ENCODE measurements at regions not wholly inside any gene's neighbourhood (a gene's known extent, or its start where the extent isn't known, plus 50 kb on each side); places are given as distances from the start of the nearest gene placed in this dataset.

GRCh38 chr11:88427719-88428118, 90.2 kb upstream of the CTSC start:
- no peaks in the 10 kb centered on the region for H3K36me3 Mint-ChIP-seq
- H3K9ac ChIP-seq: no peak overlapping the region
- H3K27ac Mint-ChIP-seq: no peak overlapping the region
- no peaks in the 10 kb centered on the region for H3F3A ChIP-seq (ENCODE audit: low read depth)
- no peaks in the 10 kb centered on the region for H4K20me1 ChIP-seq (ENCODE audit: low read depth)
- H3K4me3 Mint-ChIP-seq: no peak overlapping the region
- H3K4me3 ChIP-seq: no peak overlapping the region
- H2AFZ ChIP-seq (replicated peaks): no peak overlapping the region
- DNase-seq (ENCODE audit: low spot score): no peak
- H3K27me3 Mint-ChIP-seq (ENCODE audit: insufficient read depth, low read depth): peaks cover 2% of the 10 kb centered on the region
- peaks cover 5% of the 10 kb centered on the region for H3K4me1 ChIP-seq
- no peaks in the 10 kb centered on the region for H3K9me3 ChIP-seq (ENCODE audit: low read depth)
- no peak overlapping the region for H3K27ac ChIP-seq
- no peaks in the 10 kb centered on the region for H3K36me3 ChIP-seq
- TF ChIP-seq EZH2 (IDR thresholded peaks at IDR 0.05): no peak
- TF ChIP-seq CTCF (IDR thresholded peaks at IDR 0.05): no peak
- TF ChIP-seq EZH2phosphoT487 (IDR thresholded peaks at IDR 0.05): no peak
- H3K4me1 Mint-ChIP-seq: no peaks in the 10 kb centered on the region
- H3K4me2 ChIP-seq: no peak overlapping the region
- H3K79me2 ChIP-seq (ENCODE audit: low read depth): no peaks in the 10 kb centered on the region
- H3K27me3 ChIP-seq: no peaks in the 10 kb centered on the region
- H3K9me3 Mint-ChIP-seq: no peaks in the 10 kb centered on the region

- Histone ChIP-seq H4K20me1 (ENCODE audit: low read depth) (no peaks in the 10 kb centered on the region), H3K4me2 (no peak overlapping the region), H3K79me2 (ENCODE audit: low read depth) (no peaks in the 10 kb centered on the region), H3K4me1 (peaks cover 15% of the 10 kb centered on the region), H3F3A (ENCODE audit: low read depth) (no peaks in the 10 kb centered on the region), H3K27me3 (no peaks in the 10 kb centered on the region), H3K9ac (no peak overlapping the region), H2AFZ (replicated peaks) (no peak overlapping the region), H3K27ac (no peak overlapping the region), H3K36me3 (no peaks in the 10 kb centered on the region), H3K4me3 (no peak overlapping the region), H3K9me3 (ENCODE audit: low read depth) (no peaks in the 10 kb centered on the region)
- Mint-ChIP-seq H3K4me3 (no peak overlapping the region), H3K27ac (no peak overlapping the region), H3K36me3 (no peaks in the 10 kb centered on the region), H3K9me3 (no peaks in the 10 kb centered on the region), H3K27me3 (ENCODE audit: insufficient read depth, low read depth) (peaks cover 2% of the 10 kb centered on the region), H3K4me1 (peaks cover 7% of the 10 kb centered on the region)
- DNase-seq (ENCODE audit: low spot score): no peak
- TF ChIP-seq EZH2phosphoT487 (IDR thresholded peaks at IDR 0.05) (no peak), EZH2 (IDR thresholded peaks at IDR 0.05) (no peak), CTCF (IDR thresholded peaks at IDR 0.05) (no peak)
These were observed 87.3 kb upstream of the CTSC start for GRCh38 chr11:88424881-88425280.

GRCh38 chr11:88421530-88421929, 84.0 kb upstream of the CTSC start:
- Histone ChIP-seq H2AFZ (replicated peaks) (no peak overlapping the region), H3K4me3 (no peak overlapping the region), H3K9ac (no peak overlapping the region), H3K36me3 (no peaks in the 10 kb centered on the region), H3K4me1 (peaks cover 10% of the 10 kb centered on the region), H3K4me2 (peak overlapping the region; percentile 7), H3F3A (ENCODE audit: low read depth) (no peaks in the 10 kb centered on the region), H3K79me2 (ENCODE audit: low read depth) (no peaks in the 10 kb centered on the region), H3K27me3 (no peaks in the 10 kb centered on the region), H3K27ac (no peak overlapping the region), H3K9me3 (ENCODE audit: low read depth) (no peaks in the 10 kb centered on the region), H4K20me1 (ENCODE audit: low read depth) (no peaks in the 10 kb centered on the region)
- peak; percentile 6 for DNase-seq (ENCODE audit: low spot score)
- peaks cover 7% of the 10 kb centered on the region for H3K4me1 Mint-ChIP-seq
- H3K36me3 Mint-ChIP-seq: no peaks in the 10 kb centered on the region
- no peak for TF ChIP-seq EZH2phosphoT487 (IDR thresholded peaks at IDR 0.05)
- no peak for TF ChIP-seq CTCF (IDR thresholded peaks at IDR 0.05)
- no peak for TF ChIP-seq EZH2 (IDR thresholded peaks at IDR 0.05)
- H3K9me3 Mint-ChIP-seq: no peaks in the 10 kb centered on the region
- H3K27ac Mint-ChIP-seq: no peak overlapping the region
- H3K4me3 Mint-ChIP-seq: no peak overlapping the region
- H3K27me3 Mint-ChIP-seq (ENCODE audit: insufficient read depth, low read depth): no peaks in the 10 kb centered on the region
